Prostate gland (tissue), 2 donors: ENCODE measurements at regions not wholly inside any gene's neighbourhood (a gene's known extent, or its start where the extent isn't known, plus 50 kb on each side); places are given as distances from the start of the nearest gene placed in this dataset.

Experiments
- DNase-seq: peaks from one replicate; pipeline ENCODE4 v3.0.0-alpha.2; 2019; ENCODE audit warnings: low spot score
- H3K27ac ChIP-seq, 2 donors: fragments of 200-600 bp; sonication (generic); 2 replicates each; pipeline ENCODE4 v1.5.1; 2017 to 2019
- H3K27me3 ChIP-seq: fragments of 200-600 bp; sonication (generic); replicated peaks from 2 replicates; pipeline ENCODE4 v1.5.1; 2019; ENCODE audit not compliant: insufficient read depth
- H3K36me3 ChIP-seq, 2 donors: fragments of 200-600 bp; sonication (generic); 1 replicate in 1 of 2; 2 replicates in 1 of 2; pipeline versions ENCODE4 v1.5.1 to v1.8.1; 2017 to 2019
- H3K4me1 ChIP-seq: fragments of 200-600 bp; sonication (generic); replicated peaks from 2 replicates; pipeline ENCODE4 v1.5.1; 2019
- H3K4me3 ChIP-seq, 2 donors: fragments of 200-600 bp; sonication (generic); 2 replicates each; pipeline ENCODE4 v1.5.1; 2017 to 2019
- H3K9me3 ChIP-seq: fragments of 200-600 bp; sonication (generic); 2 replicates; pipeline ENCODE4 v1.5.1; 2017
- POLR2A ChIP-seq: fragments of 450-650 bp; IDR thresholded peaks from one replicate; pipeline ENCODE4 v1.6.1; 2016; ENCODE audit warnings: antibody characterized with exemption, mild to moderate bottlenecking
- POLR2AphosphoS5 ChIP-seq: sonication (generic); formaldehyde crosslinking; IDR thresholded peaks from one replicate; pipeline ENCODE4 v1.6.1; 2017; ENCODE audit warnings: antibody characterized with exemption
- WGBS: methylation state at CpG from one replicate; pipeline ENCODE4 v1.1.5; 2018; 5-methylcytosine and 5-hydroxymethylcytosine counted together
- intact Hi-C: fragments of 100-400 bp; cut with DNase I; formaldehyde crosslinking; loops from one replicate; pipeline ENCODE4 v1.14.2; 2022
- TF ChIP-seq, protein P1 (sequence below), 4 experiments: fragments of 200-600 bp in 2 of 4; fragments of 450-650 bp in 2 of 4; sonication (generic) in 2 of 4; IDR thresholded peaks; 1 replicate in 3 of 4; 2 replicates in 1 of 4; pipeline ENCODE4 v1.5.1; 2016 to 2019; ENCODE audit warnings: antibody characterized with exemption in 4 of 4, mild to moderate bottlenecking in 2 of 4, moderate library complexity in 2 of 4

DNA sequence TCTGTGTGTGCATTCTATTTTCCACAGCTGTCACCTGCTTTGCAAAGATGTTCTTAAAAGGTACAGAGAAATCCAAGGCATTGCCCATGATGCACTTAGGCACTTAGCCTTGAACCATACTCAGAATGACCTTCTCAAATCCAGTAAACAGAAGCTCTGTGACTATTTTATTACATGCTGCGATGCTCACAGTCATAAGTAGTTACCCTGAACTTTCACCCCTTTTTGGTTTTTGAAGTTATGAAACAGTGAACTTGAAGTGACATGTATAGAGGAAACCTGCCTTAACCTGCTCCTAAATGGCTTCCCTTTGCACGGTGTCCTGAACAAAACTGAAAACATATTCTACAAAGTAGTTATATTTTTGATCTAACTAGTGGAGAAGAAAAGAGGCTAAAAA is 100.4 kb downstream of the SLC10A2 start:
- no peak for DNase-seq
- WGBS, result 35% methylated on average over 2 of the region's 2 CpGs
- H3K36me3 ChIP-seq, result no peaks in the 10 kb centered on the region
- H3K4me1 ChIP-seq, result no peaks in the 10 kb centered on the region
- H3K27me3 ChIP-seq, result peaks cover under 1% of the 10 kb centered on the region
- no peaks in the 10 kb centered on the region for H3K9me3 ChIP-seq
- intact Hi-C loops, result no loop called here
- TF ChIP-seq POLR2AphosphoS5 (no peak), POLR2A (no peak)
- TF ChIP-seq, protein P1, sequence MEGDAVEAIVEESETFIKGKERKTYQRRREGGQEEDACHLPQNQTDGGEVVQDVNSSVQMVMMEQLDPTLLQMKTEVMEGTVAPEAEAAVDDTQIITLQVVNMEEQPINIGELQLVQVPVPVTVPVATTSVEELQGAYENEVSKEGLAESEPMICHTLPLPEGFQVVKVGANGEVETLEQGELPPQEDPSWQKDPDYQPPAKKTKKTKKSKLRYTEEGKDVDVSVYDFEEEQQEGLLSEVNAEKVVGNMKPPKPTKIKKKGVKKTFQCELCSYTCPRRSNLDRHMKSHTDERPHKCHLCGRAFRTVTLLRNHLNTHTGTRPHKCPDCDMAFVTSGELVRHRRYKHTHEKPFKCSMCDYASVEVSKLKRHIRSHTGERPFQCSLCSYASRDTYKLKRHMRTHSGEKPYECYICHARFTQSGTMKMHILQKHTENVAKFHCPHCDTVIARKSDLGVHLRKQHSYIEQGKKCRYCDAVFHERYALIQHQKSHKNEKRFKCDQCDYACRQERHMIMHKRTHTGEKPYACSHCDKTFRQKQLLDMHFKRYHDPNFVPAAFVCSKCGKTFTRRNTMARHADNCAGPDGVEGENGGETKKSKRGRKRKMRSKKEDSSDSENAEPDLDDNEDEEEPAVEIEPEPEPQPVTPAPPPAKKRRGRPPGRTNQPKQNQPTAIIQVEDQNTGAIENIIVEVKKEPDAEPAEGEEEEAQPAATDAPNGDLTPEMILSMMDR (IDR thresholded peaks at IDR 0.05), result no peak
- H3K27ac ChIP-seq, result no peak overlapping the region
- no peak overlapping the region for H3K4me3 ChIP-seq

DNA sequence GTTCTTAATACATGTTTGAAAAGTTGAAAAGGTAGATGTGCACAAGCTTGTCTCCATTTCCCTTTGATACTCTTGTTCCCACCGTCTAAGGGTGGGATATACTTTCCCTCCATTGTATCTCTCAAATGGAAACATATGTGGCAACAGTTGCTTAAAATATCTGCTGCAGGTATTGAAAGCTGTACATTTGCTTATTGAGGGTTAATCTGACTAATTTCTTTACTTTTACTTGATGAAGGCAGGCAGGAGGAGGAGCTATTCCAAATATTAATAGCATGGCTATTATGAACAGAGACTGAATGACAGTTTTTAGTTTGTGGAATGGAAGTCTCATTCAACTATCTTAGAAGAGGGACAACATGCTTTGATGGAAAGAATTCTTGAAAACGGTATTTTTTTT is 103.8 kb downstream of the SLC10A2 start:
- 73% methylated on average over 2 of the region's 2 CpGs for WGBS
- Histone ChIP-seq H3K9me3 (no peaks in the 10 kb centered on the region), H3K27ac (no peak overlapping the region), H3K27me3 (peaks cover 4% of the 10 kb centered on the region), H3K4me3 (no peak overlapping the region), H3K36me3 (no peaks in the 10 kb centered on the region), H3K4me1 (no peaks in the 10 kb centered on the region)
- DNase-seq, result no peak
- no peak for TF ChIP-seq POLR2AphosphoS5
- TF ChIP-seq POLR2A, result no peak
- TF ChIP-seq, protein P1 (IDR thresholded peaks at IDR 0.05), result no peak
- intact Hi-C loops, result no loop called here

DNA sequence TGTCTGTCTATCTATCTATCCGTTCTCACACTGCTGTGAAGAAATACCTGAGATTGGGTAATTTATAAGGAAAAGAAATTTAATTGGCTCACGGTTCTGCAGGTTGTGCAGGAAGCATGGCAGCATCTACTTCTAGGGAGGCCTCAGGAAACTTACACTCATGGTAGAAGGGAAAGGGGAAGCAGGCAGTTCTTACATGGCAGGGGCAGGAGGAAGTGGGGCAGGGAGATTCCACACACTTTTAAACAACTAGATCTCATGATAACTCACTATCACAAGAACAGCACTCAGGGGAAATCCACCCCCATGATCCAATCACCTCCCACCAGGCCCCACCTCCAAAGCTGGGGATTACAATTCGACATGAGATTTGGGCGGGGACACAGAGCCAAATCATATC is 105.3 kb downstream of the SLC10A2 start:
- H3K4me1 ChIP-seq, result no peaks in the 10 kb centered on the region
- no peak overlapping the region for H3K27ac ChIP-seq
- intact Hi-C loops, result no loop called here
- no peak for TF ChIP-seq POLR2AphosphoS5
- no peak for TF ChIP-seq POLR2A
- TF ChIP-seq, protein P1 (IDR thresholded peaks at IDR 0.05), result no peak
- peaks cover 4% of the 10 kb centered on the region for H3K27me3 ChIP-seq
- H3K36me3 ChIP-seq, result no peaks in the 10 kb centered on the region
- DNase-seq, result no peak
- H3K9me3 ChIP-seq, result no peaks in the 10 kb centered on the region
- H3K4me3 ChIP-seq, result no peak overlapping the region
- WGBS, result 95% methylated on average over 4 of the region's 4 CpGs

DNA sequence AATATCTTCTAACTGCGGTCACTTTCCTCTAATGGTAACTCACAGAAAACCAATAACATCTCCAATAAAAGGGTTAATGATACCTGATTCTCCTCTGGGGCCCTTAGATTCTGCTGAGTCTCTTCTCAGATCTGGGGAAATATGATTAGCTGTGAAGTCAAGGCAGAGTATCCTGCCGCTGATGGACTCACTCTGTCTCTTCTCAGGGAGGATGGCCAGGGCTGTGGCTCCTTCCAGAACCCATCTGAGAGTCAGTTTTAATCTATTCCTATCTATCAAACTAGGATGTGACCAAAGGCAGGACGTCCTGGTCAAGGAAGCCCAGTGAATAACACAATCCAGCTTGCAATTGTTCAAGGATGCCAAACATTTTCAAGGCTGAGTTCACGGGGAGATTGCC is 109.8 kb downstream of the SLC10A2 start:
- Histone ChIP-seq H3K9me3 (no peaks in the 10 kb centered on the region), H3K36me3 (no peaks in the 10 kb centered on the region), H3K27ac (no peak overlapping the region), H3K4me3 (no peak overlapping the region), H3K27me3 (peaks cover 4% of the 10 kb centered on the region), H3K4me1 (no peaks in the 10 kb centered on the region)
- DNase-seq, result no peak
- intact Hi-C loops, result no loop called here
- WGBS, result 64% methylated on average over 4 of the region's 4 CpGs
- TF ChIP-seq POLR2A (no peak), POLR2AphosphoS5 (no peak)
- TF ChIP-seq, protein P1 (IDR thresholded peaks at IDR 0.05), result no peak

DNA sequence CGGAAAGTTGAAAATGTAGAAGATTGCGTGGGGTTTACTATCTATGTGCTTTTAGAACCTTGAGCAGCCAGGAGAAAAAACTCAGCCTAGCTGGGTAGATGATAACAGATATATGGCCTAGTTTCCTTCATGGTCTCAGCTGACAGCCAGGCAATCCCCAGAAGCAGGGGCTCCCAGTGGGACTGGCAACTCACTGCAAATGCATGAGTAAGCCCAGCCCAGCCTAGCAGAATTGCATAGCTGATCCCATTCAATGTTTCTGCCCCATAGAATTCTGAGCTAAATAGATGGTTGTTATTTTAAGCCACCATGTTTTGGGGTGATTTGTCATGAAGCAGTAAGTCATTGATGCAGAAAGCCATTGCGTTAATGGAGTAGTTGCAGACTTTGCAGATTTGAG is 108.5 kb downstream of the ERCC5 start:
- Histone ChIP-seq H3K4me1 (no peaks in the 10 kb centered on the region), H3K4me3 (no peak overlapping the region), H3K36me3 (no peaks in the 10 kb centered on the region), H3K9me3 (no peaks in the 10 kb centered on the region), H3K27me3 (no peaks in the 10 kb centered on the region), H3K27ac (no peak overlapping the region)
- 99% methylated on average over 3 of the region's 3 CpGs for WGBS
- intact Hi-C loops, result no loop called here
- DNase-seq, result no peak
- TF ChIP-seq POLR2AphosphoS5 (no peak), POLR2A (no peak)
- TF ChIP-seq, protein P1 (IDR thresholded peaks at IDR 0.05), result no peak
